ENCODE measurements at regions not wholly inside any gene's neighbourhood (a gene's known extent, or its start where the extent isn't known, plus 50 kb on each side); places are given as distances from the start of the nearest gene placed in this dataset.
"Not testable (repeated sequence)": the region's sequence is repeated elsewhere in the genome, so short reads cannot be mapped to it uniquely, and the experiment has no call there.

GRCh38 chr1:38787041-38787440, 72.5 kb downstream of the RRAGC start:
- no peak for DNase-seq

- no peak for DNase-seq
Measured at GRCh38 chr1:38786040-38786436, 73.5 kb downstream of the RRAGC start.

DNA sequence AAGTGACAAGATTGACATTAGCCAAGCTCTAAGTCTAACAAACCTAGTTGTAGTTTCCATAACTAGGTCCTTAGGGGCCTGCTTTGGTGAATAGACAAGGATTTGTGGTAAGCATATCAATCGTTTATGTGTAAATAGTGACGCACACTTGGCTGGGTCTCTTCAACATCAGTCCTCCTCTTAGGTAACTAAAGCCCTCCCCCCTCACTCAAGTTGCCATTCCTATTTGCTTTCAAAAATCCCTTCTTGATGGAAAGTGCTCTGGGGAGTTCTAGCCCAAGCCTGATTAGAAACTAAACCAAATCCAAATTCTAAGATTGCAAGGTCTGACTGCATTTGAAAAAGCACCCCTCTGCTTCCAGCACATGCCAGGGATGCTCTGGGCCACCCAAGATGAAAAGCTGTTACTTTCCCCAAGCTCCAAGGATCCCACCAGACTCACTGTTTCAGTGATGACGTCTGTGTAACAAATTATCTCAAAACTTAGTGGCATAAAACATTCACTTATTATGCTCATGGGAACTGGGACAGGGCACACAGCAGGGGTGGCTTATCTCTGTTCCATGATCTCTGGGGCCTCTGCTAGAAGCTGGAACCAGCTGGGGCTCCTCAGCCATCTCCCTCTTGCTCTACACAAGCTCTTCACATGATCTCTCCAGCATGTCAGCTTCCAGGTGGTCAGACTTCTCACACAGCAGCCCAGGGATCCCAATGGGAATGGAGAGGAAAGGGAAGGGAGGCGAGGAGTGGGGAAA, 74.1 kb downstream of the RRAGC start:
- DNase-seq, result no peak

DNA sequence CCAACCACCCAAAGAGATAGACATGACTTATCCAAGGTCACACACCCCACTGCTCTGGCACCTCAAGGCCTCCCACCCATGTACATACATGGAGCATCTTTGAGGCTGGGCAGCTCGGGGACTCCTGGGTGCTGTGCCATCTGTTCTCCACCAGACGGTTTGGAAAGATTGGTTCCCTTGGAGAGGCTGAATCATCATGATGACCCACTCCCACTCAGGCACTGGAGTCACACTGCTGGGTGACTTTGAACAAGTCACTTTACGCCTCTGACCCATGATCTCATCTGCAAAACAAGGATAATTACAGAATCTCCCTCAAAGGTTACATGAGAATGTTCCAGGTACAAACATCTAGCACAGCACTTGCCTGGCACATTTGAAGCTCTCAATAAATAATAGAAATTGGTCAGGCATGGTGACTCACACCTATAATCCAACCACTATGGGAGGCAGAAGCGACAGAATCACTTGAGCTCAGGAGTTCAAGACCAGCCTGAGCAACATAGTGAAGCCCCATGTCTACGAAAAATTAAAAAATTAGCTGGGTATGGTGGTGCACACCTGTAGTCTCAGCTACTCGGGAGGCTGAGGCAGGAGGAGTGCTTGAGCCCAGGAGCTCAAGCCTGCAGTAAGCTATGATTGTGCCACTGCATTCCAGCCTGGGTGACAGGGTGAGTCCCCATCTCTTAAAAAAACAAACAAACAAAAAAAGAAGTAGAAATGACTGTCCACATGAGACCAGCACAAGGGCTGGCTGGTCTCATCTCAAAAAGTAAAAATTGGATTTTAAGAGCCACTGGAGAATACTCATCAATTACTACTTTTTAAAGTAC, 74.9 kb downstream of the RRAGC start:
- no peak for DNase-seq

GRCh38 chr1:38783640-38784229, 75.8 kb downstream of the RRAGC start:
- DNase-seq, result no peak

GRCh38 chr1:38781872-38782617, 77.5 kb downstream of the RRAGC start:
- DNase-seq, result no peak

GRCh38 chr1:38780133-38780532, 79.4 kb downstream of the RRAGC start:
- no peak for DNase-seq

DNA sequence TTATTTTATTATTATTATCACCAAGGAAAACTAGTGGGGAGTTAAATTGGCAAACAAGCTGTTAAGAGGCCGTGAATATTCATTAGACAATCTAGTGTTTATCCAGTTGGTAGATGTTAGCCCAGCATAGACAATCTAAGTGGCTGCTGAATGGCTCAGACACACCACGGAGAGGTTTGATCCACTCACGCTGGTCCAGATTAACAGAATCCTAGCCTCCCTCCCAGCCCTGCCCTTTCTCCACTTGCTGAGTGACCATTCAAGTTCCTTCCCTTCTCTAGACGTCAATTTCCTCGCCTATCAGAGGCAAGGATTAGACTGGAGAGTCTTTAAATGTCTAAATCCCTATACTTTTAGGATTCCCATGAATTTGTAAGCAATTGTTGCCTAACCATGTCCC, 80.1 kb downstream of the RRAGC start:
- no peak for DNase-seq

DNA sequence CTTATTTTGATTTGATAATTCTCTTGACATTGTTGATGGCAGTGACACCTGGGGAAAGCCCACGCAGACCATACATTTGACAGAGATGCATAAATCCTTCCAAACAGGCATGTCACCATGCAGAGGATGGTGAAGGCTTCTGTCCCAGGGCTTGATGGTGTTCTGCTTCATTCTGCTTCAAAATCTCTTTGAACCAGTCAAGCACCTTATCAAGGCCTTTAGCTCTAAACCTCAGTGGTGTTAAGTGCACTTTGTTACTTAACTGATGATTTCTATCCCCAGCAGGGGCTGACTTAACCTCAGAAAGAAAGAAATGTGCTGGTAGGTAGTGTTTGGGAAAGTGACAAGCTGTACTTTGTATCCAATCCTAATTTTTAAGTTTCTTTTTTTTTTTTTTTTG, 81.1 kb downstream of the RRAGC start:
- no peak for DNase-seq

DNA sequence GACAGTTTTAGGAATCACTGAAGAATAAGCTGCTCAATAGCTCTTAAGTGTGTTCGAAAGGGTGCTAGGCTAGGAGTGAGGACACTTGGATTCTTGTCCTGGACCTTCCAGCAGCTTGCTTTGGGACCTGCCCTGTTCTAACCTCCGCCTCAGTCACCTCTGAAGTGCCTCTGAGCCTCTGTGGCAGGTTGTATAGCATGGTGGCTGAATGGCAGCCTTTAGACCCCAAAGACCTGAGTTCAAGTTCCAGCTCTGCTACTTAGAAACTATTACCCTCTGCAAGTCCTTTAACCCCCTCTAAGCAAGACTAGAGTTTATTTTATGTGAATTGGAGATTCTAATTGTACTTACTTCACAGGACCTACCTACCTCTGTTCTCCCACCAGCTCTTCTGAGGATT, 81.5 kb downstream of the RRAGC start:
- DNase-seq, result no peak

- no peak for DNase-seq
Measured at GRCh38 chr1:38777464-38777957, 82.1 kb downstream of the RRAGC start.

DNA sequence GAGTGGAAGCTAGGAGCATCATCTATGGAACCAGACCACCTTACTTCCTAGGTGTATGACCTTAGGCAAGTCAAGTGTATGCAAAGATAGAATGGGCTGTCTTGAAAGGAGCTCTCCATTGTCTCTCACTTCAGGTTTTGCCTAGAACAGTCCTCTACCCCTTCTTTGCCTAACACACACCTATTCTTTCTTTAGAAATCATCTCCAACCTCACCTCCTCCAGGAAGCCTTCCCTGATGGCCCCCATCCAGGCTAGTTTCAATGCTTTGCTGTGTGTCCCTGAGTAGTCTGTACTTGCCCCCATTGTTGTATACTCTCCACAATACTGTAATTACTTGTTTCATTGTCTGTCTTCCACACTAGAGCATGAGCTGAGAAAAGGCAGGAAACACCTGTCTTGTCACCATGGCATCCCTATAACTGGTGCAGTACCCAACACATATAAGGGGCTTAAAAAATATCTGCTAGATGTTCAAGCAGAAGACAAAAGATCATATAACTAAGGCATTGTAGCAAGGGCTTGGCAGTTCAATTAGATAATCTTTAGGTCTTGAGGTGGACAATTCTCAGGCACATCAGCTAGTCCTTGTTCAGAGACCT, 83.0 kb downstream of the RRAGC start:
- no peak for DNase-seq

DNA sequence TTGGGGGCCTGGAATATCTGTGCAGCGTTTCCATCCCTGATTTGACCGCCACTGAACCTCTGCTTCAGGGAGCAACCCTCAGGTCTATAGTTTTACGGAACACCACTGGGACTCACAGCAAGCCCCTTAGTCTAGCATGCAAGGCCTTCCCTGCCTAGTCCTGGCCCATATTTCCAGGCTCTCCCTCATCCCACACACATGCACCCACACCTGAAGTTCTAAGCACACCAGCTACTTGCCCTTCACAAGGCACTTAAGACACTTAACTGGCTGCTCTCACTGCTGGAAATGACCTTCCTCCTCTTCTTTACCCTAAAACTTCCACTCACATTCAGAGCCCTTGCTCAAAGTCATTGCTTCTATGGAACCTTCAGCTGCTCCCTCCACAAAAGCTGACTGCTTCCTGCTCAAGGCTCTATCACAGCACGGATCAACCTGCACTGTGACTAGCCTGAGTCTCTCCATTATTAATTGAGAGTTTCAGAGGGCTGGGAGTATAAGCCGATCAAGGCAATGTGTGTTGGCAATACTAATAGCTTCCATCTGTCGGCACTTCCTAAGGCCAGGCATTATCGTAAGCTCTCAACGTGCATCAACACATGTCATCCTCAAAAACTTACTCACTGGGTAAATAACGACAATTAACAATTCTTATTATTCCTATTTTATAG, 84.3 kb downstream of the RRAGC start:
- DNase-seq, result no peak

DNA sequence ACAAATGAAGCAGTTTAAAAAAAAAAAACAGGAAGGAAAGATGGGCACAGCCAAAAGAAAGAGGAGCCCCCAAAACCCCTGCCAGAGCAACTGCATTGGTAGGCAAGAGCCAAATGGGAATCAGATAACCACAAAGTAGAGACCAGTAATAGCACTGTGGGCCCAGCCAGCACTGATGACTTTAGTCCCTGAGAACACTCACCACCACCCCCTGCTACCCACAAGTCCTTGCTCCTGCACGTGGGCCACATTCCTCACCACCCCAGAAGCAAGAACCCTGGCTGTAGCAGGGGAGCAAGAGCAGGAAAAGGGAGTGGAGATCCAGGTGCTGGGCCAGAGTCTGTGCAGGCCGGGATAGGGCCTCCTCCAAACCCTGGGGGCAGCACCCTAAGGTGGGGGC, 86.1 kb downstream of the RRAGC start:
- no peak for DNase-seq

GRCh38 chr1:38772953-38773352, 86.6 kb downstream of the RRAGC start:
- DNase-seq, result no peak

GRCh38 chr1:38772026-38772425, 87.5 kb downstream of the RRAGC start:
- DNase-seq, result no peak

- not testable (repeated sequence) for DNase-seq
Measured at GRCh38 chr1:38770516-38771173, 88.9 kb downstream of the RRAGC start.

DNA sequence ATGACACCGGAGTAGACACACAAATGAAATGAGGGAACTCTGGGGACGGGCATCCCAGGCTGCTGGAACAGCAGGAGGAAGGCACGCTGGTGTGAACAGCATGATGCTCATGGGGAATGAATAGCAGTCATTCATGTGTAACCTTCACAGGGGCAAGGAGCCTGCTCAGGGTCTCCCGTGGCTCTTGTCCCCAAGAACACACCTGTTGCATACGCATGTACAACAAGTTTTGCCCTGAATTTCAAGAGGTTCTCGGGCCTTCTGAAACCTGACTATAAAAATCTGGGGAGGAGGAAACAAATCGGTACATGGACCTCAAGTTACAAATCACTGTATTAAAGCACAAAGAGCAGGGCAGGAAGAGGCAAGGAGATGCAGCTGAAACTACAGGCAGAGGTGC, 93.4 kb downstream of the RRAGC start:
- DNase-seq, result no peak

GRCh38 chr1:38763121-38763520, 96.5 kb downstream of the RRAGC start:
- DNase-seq, result no peak

DNA sequence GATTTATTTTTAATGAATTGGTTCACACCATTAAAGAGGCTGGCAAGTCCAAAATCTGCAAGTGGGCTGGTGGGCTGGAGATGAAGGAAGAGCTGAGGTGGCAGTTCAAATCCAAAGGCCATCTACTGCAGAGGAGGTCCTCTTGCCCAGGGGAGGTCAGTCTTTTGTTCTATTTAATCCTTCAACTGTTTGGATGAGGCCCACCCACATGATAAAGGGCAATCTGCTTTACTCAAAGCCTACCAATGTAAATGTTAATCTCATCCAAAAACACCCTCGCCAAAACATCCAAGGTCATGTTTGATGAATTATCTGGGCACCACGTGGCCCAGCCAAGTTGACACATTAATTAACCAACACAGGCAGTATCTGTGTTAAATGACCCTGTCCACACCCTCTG, 99.0 kb downstream of the RRAGC start:
- no peak for DNase-seq

- DNase-seq, result no peak
Measured at GRCh38 chr1:38758820-38759219, 100.8 kb downstream of the RRAGC start.

All from C1 segment of cervical spinal cord (tissue), 14 donors.